GM18858 (cell line): ENCODE measurements at regions not wholly inside any gene's neighbourhood (a gene's known extent, or its start where the extent isn't known, plus 50 kb on each side); places are given as distances from the start of the nearest gene placed in this dataset.

Experiments used
- ATAC-seq: cut with Tn5 transposase; IDR thresholded peaks from one replicate; pipeline ENCODE4 v1.9.1; 2021; ENCODE audit not compliant: unreplicated experiment

DNA sequence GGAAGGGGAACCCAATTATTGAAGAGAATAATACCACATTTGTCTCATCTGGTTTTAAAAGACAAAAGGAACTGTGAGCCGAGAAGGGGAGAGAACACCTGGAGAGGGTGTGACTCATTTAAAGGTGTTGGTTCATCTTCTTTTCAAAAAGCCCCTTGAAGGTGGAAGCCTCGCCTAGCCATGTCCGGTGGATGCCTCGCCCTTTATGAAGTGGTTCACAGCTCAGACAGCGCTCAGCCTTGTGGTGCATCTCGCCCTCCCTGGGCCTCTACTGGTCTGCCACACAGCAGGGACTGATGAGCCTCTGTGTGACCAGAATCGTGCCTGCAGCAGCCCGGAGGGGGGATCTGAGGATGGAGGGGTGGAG is 290.0 kb upstream of the CXCR4 start:
- ATAC-seq = no peak

DNA sequence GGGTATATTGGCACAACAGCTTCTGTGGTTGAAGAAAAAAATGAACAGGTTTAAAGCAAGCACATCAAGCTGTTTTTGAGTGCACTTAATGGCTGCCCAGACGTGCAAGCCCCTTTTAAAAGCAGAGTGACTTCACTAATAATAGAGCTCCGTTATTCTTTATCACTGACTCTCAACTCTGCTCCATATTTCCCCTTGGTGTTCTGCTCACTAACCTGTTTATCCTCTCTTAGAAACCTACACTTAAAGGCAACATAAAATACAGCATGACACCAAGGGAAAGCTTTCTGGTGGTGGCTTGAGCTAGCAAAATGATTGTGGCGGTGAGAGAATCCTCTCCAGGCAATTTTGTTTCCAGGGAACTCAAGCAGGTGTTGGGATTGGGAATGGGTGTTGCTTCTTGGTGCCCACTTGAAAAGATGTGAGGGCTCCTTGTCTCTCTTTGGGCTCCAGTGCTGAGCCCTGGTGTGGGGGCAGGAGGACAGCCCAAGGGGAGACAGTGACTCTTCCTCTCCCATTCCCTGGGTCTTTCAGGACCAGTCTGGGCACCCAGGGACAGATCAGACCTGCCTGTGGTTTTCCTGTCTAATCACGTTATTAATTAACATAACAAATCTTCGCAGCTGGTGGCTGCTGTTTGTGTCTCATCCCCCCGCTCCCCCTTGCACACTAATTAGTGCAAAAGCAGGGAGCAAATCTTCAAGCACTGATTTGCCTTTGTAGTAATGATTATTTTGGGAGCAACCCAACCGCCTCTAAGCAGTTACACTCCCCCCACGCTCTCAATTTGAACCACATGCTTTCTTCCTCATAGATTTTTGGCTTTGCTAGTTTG is 289.4 kb upstream of the CXCR4 start:
- no peak for ATAC-seq

DNA sequence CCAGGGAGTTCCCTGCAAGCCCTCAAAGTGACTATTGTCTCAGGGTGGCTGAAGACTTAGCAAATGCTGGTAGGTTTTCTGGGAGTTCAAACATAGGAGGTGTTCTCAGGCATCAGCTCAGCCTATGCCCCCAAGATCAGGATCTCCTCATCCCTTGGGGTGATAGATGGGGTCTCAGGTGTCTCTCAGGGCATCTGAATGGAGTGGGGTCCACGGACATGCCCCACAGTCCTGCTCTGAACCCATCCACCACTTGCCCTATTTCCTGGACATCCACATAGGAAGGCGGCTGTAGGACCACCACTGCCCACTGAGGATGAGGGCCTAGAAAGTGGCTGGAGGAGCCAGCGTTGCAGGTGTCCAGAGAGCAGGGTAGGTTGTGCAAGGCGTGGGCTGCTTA is 287.0 kb upstream of the CXCR4 start:
- no peak for ATAC-seq

DNA sequence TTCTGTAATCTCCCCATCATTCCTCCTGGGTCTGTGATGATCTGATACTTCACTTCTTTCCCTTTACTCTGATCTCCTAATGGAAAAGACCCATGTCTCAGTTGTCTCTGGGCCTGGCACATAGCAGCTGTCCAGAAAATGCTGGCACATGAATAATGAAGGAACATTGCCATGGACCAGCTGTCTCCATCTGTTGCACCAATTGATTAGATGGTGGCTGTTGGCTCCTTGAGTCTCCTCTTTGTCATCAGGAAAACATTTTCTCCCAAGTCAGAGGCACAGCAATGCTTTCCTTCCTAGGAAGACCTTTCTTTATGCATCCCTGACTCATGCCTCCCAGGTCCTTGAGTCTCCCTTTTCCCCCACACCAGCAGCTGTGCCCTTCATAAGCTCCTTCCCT is 286.2 kb upstream of the CXCR4 start:
- ATAC-seq = no peak

DNA sequence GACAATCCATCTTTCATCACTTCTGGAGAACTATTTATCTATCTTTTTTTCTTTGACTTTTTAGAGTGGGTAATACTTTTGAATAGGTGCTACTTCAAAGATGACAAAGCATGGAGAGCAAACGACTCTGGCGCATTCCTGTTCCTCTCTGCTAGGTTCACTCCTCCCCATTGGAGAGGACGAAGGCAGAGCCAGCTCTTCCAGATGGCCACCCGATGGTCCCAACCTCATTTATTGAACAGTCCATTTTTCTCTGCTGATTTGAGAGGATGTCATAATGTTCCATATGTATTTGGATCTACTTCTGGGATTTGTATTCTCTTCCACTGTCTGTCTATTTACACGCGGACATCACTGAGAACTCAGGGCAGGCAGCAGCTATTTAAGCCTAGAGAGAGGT is 284.3 kb upstream of the CXCR4 start:
- no peak for ATAC-seq

DNA sequence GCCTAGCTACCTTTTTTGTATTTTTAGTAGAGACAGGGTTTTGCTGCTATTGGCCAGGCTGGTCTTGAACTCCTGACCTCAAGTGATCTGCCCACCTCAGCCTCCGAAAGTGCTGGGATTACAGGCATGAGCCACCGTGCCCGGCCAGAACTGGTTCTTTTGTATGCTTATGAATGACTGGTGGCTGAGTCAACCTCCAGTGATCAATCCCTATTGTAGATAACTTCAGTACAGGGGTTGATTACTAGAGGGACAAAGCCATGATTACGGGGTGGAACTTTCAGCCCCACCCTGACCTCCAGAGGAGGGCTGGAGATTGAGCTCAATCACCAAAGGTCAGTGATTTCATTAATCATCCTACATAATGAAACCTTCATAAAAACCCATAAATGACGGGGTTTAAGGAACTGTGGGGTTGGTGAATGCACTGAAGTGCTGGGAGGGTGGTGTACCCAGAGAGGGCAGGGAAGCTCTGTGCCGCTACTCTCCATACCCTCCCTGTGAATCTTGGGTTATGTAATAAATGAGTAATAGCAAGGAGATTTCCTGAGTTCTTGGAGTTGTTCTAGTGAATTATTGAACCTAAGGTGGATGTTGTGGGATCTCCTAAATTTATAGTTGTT is 281.8 kb upstream of the CXCR4 start:
- ATAC-seq = no peak

DNA sequence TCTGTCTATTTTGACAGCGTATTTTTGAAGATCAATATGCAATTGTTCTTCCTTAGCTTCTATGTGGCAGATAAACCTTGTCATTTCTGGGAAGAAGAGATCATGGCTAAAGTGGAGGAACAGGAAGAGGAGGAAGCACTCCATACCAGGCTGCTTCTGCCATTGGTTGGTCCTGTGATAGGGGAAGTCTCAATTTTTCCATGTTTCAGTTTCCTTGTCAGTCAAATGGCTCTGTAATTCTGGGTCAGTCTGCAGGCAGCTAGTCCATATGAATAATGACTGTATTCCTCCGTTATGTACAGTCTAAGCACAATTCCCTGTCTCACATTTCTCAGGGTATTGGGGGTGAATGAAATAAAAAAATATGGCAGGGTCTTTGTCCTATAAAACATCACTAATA is 277.6 kb upstream of the CXCR4 start:
- no peak for ATAC-seq

DNA sequence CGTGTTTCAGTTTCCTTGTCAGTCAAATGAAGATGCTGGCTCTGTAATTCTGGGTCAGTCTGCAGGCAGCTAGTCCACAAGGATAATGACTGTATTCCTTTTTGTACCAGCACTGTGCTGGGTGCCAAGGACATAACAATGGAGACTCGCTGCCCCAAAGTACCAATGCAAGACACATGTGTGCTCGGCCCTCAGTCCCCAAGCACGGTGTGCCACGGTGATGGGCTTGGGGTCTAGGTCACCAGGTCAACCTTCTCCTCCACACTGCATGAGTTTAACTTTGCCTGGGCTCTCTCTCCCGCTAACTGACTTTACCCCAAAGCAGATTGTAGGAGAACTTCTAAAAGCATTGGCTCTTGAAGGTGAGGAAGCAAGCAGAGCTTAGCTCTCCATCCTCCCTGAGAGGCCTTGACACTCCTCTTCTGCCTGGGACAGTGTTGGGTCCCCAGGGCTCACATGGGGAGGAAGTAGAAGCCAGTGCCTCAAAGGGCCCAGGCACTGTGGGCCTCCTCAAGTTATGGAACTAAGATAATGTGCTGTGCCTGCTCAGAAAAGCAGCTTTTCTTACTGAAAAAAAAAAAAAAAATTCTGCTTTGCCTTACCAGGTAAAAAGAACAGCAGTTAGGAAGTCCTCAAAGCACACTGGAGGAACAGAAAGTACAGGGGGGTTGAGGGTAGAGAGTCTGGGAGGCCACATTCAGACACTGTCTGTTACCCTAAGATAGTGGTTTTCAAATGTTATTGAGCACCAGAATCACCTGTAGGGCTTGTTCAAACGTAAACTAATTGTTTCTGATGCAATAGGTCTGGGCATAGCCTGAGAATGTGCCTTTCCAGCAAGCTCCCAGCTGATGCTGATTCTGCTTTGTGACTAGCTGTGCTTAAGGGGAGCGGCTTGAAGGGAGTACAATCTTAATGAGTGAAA is 276.4 kb upstream of the CXCR4 start:
- ATAC-seq = peak; percentile 55

DNA sequence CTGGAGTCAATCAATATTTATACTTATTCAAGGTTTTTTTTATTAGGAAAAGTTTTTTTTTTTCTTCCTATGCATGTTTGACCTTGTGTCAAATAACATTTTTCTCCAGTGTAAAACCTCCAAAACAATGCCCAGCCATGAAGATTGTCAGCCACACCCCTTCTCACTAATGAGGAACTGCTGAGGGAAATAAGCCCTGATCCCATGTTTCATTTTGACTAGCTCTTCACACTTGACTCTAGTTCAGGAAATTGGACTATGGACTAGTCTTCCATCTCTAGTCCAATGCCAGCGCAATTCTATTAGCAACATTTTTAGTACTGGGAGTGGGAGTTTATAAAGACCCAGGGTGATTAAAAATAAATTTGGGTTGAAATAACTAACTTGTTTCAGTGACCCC is 275.6 kb upstream of the CXCR4 start:
- ATAC-seq = no peak

DNA sequence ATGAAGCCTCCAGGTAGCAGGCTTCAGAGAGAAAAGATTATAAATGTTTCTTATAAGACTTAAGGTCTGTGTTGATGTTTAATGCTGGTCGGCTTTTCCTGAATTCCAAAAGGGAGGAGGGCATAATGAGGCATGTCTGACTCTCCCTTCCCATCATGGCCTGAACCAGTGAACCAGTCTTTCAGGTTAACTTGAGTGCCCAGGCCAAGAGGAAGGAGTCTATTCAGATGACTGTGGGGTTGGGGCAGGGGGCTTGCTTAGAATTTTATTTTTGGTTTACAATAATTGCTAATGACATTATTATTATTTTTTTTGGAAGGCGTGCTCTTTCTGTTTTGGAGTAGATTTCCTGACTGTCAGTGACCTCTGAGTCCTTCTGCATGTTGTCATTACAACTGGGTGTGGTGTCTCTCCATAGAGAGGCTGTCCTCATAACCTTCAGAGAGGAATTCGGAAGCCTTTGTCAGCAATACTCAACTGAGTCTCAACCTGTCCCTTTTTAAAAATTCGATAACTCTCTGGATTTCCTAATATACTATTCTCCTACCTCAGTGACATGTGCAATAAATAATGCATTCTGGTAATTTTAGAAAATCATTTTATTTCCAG is 275.1 kb upstream of the CXCR4 start:
- no peak for ATAC-seq

DNA sequence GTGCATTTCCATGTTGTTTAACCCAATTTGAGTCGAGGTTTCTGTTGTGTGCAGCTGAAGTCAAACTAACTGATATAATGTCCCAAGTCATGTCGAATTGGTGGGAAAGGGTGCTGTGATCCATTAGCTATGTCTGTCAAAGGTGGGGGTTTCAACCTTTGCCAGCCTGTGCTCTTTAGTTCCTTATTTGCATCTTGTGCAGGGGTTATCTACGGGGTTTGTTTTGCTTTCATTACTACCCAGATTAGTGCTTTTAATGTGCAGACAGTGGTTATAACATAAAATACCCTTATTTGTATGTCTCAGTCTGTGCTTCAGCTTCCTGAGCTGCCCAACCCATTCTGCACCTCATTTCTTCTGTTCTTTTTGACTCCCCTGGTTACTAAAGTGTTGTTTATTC is 271.9 kb upstream of the CXCR4 start:
- peak; percentile 81 for ATAC-seq

DNA sequence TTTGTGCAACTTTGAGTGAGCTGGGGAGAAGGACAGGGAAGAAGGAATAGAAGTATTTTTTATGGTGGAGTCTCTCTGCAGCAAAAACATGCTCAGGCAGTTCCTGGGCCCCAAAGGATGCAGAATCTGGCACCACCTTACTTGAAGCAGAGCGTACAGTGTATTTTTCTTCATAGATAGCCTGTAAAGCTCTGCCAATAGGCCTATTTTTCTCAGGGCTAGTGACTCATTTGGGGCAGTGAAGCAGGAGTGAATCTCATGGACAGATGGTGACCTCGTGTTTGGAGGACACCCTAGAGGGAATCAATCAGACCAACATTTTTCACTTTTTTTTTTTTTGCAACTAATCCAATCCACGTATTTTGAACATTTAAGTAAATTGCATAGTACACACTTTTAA is 268.1 kb upstream of the CXCR4 start:
- ATAC-seq = no peak

DNA sequence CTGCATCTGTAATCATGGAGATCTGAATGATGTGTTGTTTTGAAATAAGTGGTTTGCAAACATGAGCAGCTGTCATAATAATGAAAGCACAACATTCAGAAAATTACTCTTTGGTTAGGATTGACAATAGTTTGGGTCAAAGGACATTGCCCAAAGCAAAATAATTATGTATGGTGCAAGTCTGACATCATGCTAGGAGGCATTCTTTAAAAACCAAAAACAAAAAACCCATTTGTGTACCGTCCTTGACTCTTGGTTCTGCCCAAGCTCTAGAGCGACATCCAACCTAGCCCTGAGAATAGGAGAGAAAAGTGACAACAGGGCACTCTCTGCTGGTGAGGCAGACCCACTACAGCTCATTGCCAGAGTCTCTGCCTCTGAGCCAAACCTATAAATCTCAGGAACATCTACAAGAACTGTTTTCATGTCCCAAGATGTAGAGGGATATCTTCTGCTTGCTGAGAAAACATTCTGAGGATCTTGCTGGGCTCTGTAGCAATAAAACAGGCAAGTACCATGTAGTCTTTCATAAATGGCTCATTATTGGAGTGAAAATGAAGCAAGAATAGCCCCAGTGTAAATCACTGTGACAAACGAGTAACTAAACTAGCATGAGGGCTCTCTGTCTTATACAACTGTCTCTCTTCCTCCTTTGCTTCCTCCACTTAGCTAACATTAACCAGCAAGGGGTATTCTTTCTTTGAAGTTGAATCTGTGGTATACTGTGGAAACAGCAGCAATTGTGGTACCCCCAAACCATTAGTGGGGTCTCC is 266.8 kb upstream of the CXCR4 start:
- peak; percentile 35 for ATAC-seq

DNA sequence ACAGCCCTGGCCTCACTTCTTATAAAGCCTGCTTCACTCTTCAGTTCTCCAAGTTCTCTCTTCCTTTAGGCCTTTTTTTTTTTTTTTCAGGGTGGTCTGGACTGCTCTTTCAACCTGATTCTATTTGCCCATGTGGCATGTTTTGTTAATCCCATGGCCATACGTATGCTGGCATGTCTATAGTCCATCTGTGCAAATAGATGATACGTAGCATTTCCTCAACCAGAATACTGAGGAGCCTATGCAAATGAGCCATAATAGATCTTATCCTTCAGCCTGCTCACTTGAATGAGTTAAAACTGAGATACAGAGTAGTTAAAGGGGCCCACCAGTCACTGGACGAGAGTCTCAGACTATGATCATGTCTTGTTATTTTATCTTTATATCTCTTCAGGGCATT is 265.2 kb upstream of the CXCR4 start:
- no peak for ATAC-seq

DNA sequence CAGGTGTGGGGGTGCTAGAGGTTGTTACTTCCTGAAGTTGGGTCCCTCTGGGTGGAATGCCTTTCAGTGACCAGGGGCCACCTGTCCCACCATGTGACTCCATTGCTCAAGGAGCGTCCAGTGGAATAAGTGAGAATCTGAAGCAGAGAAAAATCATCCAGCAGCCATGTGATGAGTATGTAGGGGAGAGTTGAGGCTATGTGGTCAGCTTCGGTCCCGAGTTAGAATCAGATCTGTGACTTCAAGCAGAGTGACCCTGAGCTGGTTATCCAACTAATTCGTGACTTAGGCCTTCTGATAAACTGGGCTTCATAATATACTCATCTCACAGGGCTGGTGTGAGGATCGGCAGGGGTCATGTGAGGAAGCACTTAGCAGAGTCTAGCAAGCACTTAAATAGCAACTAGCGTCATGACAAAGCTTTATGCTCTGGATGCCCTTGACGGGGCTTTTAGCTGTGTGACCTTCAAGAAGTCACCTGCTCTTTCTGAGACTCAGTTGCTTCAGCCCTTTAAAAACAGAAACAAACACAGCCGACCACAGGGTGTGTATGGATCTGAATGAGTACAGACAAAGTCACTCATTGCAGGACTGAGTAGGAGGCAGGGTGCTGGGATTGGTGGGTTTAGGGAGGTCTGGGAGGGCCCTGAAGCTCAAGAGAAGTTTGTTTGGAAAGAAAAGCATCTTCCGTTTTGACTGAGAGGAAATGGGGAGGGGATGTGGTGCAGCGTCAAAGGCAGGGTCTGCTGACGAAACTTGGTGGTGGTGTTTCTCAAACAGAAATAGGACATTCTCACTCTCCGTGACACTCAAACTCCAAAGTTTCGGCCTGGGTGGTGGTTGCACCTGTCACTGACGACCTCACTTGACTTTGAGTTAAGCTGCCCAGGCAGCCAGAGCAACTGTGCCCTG is 264.0 kb upstream of the CXCR4 start:
- ATAC-seq = peak; percentile 78

DNA sequence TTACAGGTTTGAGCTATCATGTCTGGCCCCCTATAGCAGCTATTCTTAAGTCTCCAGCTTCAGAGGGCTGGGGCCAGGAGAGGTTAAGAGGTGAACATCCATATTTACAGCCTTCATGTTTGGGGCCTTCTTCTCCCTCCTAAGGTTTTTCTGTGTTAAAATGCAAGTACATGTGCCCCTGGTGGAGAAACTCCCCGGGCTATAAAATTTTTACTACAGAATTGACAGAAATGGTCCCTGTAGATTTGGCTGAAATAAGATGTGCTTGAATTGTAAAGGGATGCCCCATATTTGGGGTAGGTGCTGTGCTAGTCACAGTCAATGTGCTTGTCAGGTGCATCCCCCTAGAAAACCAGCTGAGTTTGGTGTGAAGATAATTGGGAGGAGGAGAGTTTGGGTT is 263.3 kb upstream of the CXCR4 start:
- no peak for ATAC-seq

DNA sequence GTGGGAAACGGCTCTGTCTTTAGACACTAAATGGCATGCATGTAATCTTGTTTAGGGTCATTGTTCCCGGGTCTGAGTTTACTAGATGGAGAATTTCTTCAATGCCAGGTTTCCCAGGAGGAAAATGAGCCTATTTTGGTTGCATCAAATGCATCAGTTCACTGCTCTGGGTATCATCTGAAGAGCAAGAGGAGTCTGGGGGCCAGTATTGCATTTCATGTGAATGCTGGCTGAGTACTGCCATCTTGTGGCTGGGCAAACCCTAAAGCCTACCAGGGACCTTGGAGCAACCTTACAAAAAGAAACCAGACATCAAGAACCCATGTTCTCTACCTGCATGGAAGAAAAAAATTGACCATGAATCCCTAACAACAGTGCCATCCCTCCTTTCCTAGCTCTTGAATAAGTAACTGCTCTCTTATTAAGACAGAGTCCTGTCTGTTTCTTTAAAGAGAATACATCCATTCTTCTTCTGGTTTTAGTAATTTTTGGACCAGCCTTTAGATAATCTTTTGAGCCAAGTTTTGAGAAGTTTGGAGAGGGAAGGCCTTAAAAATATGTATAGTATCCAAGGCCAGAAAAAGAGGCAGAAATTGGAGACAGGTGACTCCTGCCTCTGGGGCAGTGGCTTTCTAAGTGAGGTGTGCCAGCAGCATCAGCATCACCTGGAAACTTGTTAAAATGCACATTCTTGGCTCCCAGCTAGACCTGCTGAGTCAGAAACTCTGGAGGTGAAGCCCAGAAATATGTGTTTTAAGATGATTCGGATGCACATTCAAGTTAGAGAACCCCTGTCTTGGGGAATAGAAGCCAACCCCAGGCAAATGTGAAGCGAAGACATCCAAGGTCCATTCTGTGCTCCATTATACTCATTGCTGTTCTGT is 261.0 kb upstream of the CXCR4 start:
- no peak for ATAC-seq
